ENCODE measurements at regions not wholly inside any gene's neighbourhood (a gene's known extent, or its start where the extent isn't known, plus 50 kb on each side); places are given as distances from the start of the nearest gene placed in this dataset.
"Not testable (repeated sequence)": the region's sequence is repeated elsewhere in the genome, so short reads cannot be mapped to it uniquely, and the experiment has no call there.

DNA sequence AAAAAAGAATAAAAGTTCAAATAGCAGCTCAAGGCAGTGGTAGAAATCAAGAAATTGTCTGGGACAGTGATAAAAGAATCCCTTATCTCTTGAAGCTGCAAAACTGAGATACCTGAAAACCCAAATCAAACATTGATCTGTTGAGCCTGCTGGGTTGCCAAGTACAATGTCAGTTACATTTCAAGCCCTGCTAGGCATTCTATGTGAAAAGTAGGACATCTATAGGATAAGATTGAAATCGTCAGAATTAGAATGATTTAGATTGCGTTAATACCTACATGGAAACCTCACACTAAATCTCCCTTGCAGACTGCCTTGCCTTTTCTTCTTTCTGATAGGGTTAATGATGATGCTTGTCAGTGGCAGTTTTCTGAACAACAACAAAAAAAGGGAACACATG is 1684.4 kb upstream of the B3GALT2 start:
- Histone ChIP-seq H3K4me2 (ENCODE audit: low read depth, low read length, poor library complexity, severe bottlenecking) (no peak overlapping the region), H2AFZ (ENCODE audit: low read length) (no peak overlapping the region), H3K9me2 (replicated peaks; ENCODE audit: insufficient read depth, low read length) (no peaks in the 10 kb centered on the region), H3K9me3 (ENCODE audit: low read length) (peaks cover 21% of the 10 kb centered on the region), H4K20me1 (ENCODE audit: insufficient read depth, low read depth, low read length) (no peaks in the 10 kb centered on the region), H3K27ac (ENCODE audit: low read length) (no peak overlapping the region), H3K4me1 (ENCODE audit: low read length) (no peaks in the 10 kb centered on the region), H3K4me3 (ENCODE audit: low read length) (no peak overlapping the region), H3K36me3 (ENCODE audit: insufficient read depth, low read length) (no peaks in the 10 kb centered on the region), H3K9ac (ENCODE audit: low read length) (no peak overlapping the region), H3K27me3 (ENCODE audit: low read length) (no peaks in the 10 kb centered on the region), H3K79me2 (ENCODE audit: low read length) (no peaks in the 10 kb centered on the region)
- no peak for DNase-seq

DNA sequence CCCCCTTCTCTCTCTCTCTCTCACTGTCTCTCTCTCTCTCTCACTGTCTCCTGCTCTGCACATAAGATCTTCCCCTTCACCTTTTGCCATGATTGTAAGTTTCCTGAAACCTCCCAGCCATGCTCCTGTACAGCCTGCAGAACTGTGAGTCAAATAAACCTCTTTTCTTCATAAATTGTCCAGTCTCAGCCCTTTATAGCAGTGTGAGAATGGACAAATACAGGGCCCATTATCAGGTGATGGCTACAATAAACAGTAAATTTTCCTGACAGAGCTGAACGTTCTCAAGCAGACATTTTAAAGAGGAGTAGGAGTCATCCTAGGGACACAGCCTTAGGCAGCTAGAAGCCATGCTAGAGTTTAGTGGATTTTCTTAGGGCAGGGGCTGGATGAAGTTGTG is 1679.7 kb upstream of the B3GALT2 start:
- Histone ChIP-seq H3K9me2 (replicated peaks; ENCODE audit: insufficient read depth, low read length) (no peaks in the 10 kb centered on the region), H3K36me3 (ENCODE audit: insufficient read depth, low read length) (no peaks in the 10 kb centered on the region), H2AFZ (ENCODE audit: low read length) (no peak overlapping the region), H3K9me3 (ENCODE audit: low read length) (peaks cover 10% of the 10 kb centered on the region), H3K4me2 (ENCODE audit: low read depth, low read length, poor library complexity, severe bottlenecking) (no peak overlapping the region), H3K27ac (ENCODE audit: low read length) (no peak overlapping the region), H3K27me3 (ENCODE audit: low read length) (no peaks in the 10 kb centered on the region), H3K9ac (ENCODE audit: low read length) (no peak overlapping the region), H4K20me1 (ENCODE audit: insufficient read depth, low read depth, low read length) (no peaks in the 10 kb centered on the region), H3K4me3 (ENCODE audit: low read length) (no peak overlapping the region), H3K79me2 (ENCODE audit: low read length) (no peaks in the 10 kb centered on the region), H3K4me1 (ENCODE audit: low read length) (no peaks in the 10 kb centered on the region)
- DNase-seq, result no peak

DNA sequence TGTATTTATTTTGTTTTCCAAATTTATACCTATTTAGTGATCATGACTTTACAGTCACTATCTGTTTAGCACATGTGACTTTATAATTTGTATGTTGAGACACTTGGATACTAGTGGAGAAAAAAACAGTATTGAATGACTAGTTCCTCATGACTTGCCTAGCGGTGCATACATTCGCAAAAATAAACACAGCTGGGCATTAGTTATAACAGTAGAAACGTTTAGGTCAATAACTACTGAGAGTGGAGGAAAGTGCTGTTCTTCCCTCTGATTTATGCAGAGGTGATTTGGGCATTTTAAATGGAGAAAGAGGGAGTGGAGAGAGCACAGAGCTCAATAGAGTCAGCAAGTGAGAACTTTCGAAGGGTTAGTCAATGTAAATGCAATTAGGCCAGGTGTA is 1679.0 kb upstream of the B3GALT2 start:
- H3K4me3 ChIP-seq (ENCODE audit: low read length), result no peak overlapping the region
- H2AFZ ChIP-seq (ENCODE audit: low read length), result no peak overlapping the region

GRCh38 chr1:194862129-194862528 is 1675.7 kb upstream of the B3GALT2 start:
- H3K4me1 ChIP-seq (ENCODE audit: low read length), result no peaks in the 10 kb centered on the region
- H3K9ac ChIP-seq (ENCODE audit: low read length), result no peak overlapping the region
- no peak overlapping the region for H3K4me3 ChIP-seq (ENCODE audit: low read length)
- DNase-seq, result no peak
- peaks cover 18% of the 10 kb centered on the region for H3K9me3 ChIP-seq (ENCODE audit: low read length)
- H3K27me3 ChIP-seq (ENCODE audit: low read length), result no peaks in the 10 kb centered on the region
- no peaks in the 10 kb centered on the region for H4K20me1 ChIP-seq (ENCODE audit: insufficient read depth, low read depth, low read length)
- H2AFZ ChIP-seq (ENCODE audit: low read length), result no peak overlapping the region
- no peaks in the 10 kb centered on the region for H3K9me2 ChIP-seq (replicated peaks; ENCODE audit: insufficient read depth, low read length)
- no peak overlapping the region for H3K4me2 ChIP-seq (ENCODE audit: low read depth, low read length, poor library complexity, severe bottlenecking)
- H3K79me2 ChIP-seq (ENCODE audit: low read length), result no peaks in the 10 kb centered on the region
- no peaks in the 10 kb centered on the region for H3K36me3 ChIP-seq (ENCODE audit: insufficient read depth, low read length)
- no peak overlapping the region for H3K27ac ChIP-seq (ENCODE audit: low read length)

More for the DNA sequence above, 1679.0 kb upstream of the B3GALT2 start:
- no peak overlapping the region for H3K27ac ChIP-seq (ENCODE audit: low read length)
- H3K9me2 ChIP-seq (replicated peaks; ENCODE audit: insufficient read depth, low read length), result no peaks in the 10 kb centered on the region
- H3K36me3 ChIP-seq (ENCODE audit: insufficient read depth, low read length), result no peaks in the 10 kb centered on the region
- H4K20me1 ChIP-seq (ENCODE audit: insufficient read depth, low read depth, low read length), result no peaks in the 10 kb centered on the region
- no peaks in the 10 kb centered on the region for H3K79me2 ChIP-seq (ENCODE audit: low read length)
- H3K4me2 ChIP-seq (ENCODE audit: low read depth, low read length, poor library complexity, severe bottlenecking), result no peak overlapping the region
- H3K4me1 ChIP-seq (ENCODE audit: low read length), result no peaks in the 10 kb centered on the region
- DNase-seq, result no peak
- H3K9ac ChIP-seq (ENCODE audit: low read length), result no peak overlapping the region
- H3K27me3 ChIP-seq (ENCODE audit: low read length), result no peaks in the 10 kb centered on the region
- H3K9me3 ChIP-seq (ENCODE audit: low read length), result peaks cover 13% of the 10 kb centered on the region

DNA sequence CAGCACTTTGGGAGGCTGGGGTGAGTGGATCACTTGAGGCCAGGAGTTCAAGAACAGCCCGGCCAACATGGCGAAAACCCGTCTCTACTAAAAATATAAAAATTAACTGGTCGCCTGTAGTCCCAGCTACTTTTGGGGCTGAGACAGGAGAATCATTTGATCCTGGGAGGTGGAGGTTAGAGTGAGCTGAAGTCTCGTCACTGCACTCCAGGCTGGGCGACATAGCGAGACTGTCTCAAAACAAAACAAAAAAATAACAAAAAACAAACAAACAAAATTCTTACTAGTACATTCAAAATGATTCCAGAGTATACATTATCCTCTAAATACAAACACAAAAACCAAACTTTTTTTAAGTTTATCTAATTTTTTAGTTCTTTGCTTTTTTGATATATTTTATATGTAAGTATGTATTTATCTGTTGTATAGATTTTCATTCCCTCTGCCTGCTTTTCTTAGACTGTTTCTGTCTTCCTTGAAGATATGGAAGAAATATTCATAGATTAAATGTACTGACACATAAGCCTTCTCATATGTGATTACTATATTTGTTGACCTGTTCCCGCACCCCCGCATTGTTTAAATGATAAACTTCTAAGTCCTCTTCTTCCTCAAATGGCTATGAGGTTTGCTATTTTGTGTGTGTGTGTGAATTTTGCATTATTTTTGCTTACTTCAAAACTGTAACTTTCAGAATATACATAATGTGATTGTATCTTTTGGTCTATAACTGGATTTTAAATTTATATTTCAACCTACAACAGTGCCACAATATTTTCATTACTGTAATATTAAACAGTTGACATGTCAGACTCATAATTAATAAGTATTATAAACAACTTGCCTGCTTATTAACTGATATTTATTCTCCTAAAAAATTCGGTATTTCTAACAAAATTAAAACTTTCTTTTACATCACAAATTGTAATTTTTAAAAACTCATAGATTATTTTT is 1674.1 kb upstream of the B3GALT2 start:
- H3K36me3 ChIP-seq (ENCODE audit: insufficient read depth, low read length), result no peaks in the 10 kb centered on the region
- H3K4me3 ChIP-seq (ENCODE audit: low read length), result no peak overlapping the region
- H3K79me2 ChIP-seq (ENCODE audit: low read length), result no peaks in the 10 kb centered on the region
- H3K9ac ChIP-seq (ENCODE audit: low read length), result no peak overlapping the region
- H3K27ac ChIP-seq (ENCODE audit: low read length), result no peak overlapping the region
- no peaks in the 10 kb centered on the region for H4K20me1 ChIP-seq (ENCODE audit: insufficient read depth, low read depth, low read length)
- no peak overlapping the region for H2AFZ ChIP-seq (ENCODE audit: low read length)
- no peaks in the 10 kb centered on the region for H3K27me3 ChIP-seq (ENCODE audit: low read length)
- H3K9me2 ChIP-seq (replicated peaks; ENCODE audit: insufficient read depth, low read length), result no peaks in the 10 kb centered on the region
- H3K4me1 ChIP-seq (ENCODE audit: low read length), result no peaks in the 10 kb centered on the region
- DNase-seq, result no peak
- no peak overlapping the region for H3K4me2 ChIP-seq (ENCODE audit: low read depth, low read length, poor library complexity, severe bottlenecking)
- H3K9me3 ChIP-seq (ENCODE audit: low read length), result peaks cover 16% of the 10 kb centered on the region

DNA sequence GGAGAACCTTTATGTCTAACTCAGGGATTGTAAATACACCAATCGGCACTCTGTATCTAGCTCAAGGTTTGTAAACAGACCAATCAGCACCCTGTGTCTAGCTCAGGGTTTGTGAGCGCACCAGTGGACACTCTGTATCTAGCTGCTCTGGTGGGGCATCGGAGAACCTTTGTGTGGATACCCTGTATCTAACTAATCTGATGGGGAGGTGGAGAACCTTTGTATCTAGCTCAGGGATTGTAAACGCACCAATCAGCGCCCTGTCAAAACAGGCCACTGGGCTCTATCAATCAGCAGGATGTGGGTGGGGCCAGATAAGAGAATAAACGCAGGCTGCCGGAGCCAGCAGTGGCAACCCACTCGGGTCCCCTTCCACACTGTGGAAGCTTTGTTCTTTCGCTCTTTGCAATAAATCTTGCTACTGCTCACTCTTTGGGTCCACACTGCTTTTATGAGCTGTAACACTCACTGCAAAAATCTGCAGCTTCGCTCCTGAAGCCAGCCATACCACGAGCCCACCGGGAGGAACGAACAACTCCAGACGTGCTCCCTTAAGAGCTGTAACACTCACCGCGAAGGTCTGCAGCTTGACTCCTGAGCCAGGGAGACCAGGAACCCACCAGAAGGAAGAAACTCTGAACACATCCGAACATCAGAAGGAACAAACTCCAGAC is 1673.2 kb upstream of the B3GALT2 start:
- not testable (repeated sequence) for H3K9me2 ChIP-seq (replicated peaks; ENCODE audit: insufficient read depth, low read length); DNase-seq; H3K4me1 ChIP-seq (ENCODE audit: low read length); H3K79me2 ChIP-seq (ENCODE audit: low read length); H3K4me2 ChIP-seq (ENCODE audit: low read depth, low read length, poor library complexity, severe bottlenecking); H3K27me3 ChIP-seq (ENCODE audit: low read length); H3K36me3 ChIP-seq (ENCODE audit: insufficient read depth, low read length); H3K27ac ChIP-seq (ENCODE audit: low read length); H3K4me3 ChIP-seq (ENCODE audit: low read length); H4K20me1 ChIP-seq (ENCODE audit: insufficient read depth, low read depth, low read length); H3K9ac ChIP-seq (ENCODE audit: low read length); H2AFZ ChIP-seq (ENCODE audit: low read length)
- peaks cover 16% of the 10 kb centered on the region for H3K9me3 ChIP-seq (ENCODE audit: low read length)

DNA sequence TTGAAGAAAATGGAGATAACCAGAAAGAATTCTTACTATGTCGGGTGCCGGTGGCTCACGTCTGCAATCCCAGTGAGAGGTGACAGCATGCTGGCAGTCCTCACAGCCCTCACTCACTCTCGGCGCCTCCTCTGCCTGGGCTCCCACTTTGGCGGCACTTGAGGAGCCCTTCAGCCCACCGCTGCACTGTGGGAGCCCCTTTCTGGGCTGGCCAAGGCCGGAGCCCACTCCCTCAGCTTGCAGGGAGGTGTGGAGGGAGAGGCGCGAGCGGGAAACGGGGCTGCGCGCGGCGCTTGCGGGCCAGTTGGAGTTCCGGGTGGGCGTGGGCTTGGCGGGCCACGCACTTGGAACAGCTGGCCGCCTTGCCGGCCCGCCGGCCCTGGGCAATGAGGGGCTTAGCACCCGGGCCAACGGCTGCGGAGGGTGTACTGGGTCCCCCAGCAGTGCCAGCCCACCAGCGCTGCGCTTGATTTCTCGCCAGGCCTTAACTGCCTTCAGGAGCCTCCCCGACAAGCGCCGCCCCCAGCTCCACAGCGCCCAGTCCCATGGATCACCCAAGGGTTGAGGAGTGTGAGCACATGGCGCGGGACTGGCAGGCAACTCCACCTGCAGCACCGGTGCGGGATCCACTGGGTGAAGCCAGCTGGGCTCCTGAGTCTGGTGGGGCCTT is 1672.5 kb upstream of the B3GALT2 start:
- not testable (repeated sequence) for H3K4me3 ChIP-seq (ENCODE audit: low read length); DNase-seq; H3K36me3 ChIP-seq (ENCODE audit: insufficient read depth, low read length); H4K20me1 ChIP-seq (ENCODE audit: insufficient read depth, low read depth, low read length); H2AFZ ChIP-seq (ENCODE audit: low read length); H3K27ac ChIP-seq (ENCODE audit: low read length); H3K27me3 ChIP-seq (ENCODE audit: low read length); H3K9me2 ChIP-seq (replicated peaks; ENCODE audit: insufficient read depth, low read length); H3K79me2 ChIP-seq (ENCODE audit: low read length); H3K4me2 ChIP-seq (ENCODE audit: low read depth, low read length, poor library complexity, severe bottlenecking); H3K9ac ChIP-seq (ENCODE audit: low read length); H3K4me1 ChIP-seq (ENCODE audit: low read length)
- H3K9me3 ChIP-seq (ENCODE audit: low read length), result peaks cover 16% of the 10 kb centered on the region

DNA sequence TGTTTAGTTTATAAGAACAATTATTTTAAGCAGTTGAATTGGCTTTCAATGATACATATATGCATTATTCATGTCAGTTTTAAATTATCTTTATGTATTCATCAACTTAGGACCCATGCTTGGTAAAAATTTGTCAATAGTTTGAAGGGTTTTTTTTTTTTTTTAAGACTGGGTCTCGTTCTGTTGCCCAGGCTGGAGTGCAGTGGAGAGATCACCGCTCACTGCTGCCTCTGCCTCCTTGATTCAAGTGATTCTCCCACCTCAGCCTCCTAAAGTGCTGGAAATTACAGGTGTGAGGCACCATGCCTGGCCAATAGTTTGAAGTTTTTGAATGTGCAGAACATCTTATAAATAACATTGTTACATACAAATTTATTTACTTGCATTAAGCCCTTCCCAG is 1671.0 kb upstream of the B3GALT2 start:
- Histone ChIP-seq H3K79me2 (ENCODE audit: low read length) (no peaks in the 10 kb centered on the region), H3K9me2 (replicated peaks; ENCODE audit: insufficient read depth, low read length) (no peaks in the 10 kb centered on the region), H3K9me3 (ENCODE audit: low read length) (peaks cover 24% of the 10 kb centered on the region), H3K9ac (ENCODE audit: low read length) (no peak overlapping the region), H4K20me1 (ENCODE audit: insufficient read depth, low read depth, low read length) (no peaks in the 10 kb centered on the region), H3K27me3 (ENCODE audit: low read length) (no peaks in the 10 kb centered on the region), H3K4me1 (ENCODE audit: low read length) (no peaks in the 10 kb centered on the region), H3K36me3 (ENCODE audit: insufficient read depth, low read length) (no peaks in the 10 kb centered on the region), H2AFZ (ENCODE audit: low read length) (no peak overlapping the region), H3K4me2 (ENCODE audit: low read depth, low read length, poor library complexity, severe bottlenecking) (no peak overlapping the region), H3K27ac (ENCODE audit: low read length) (no peak overlapping the region), H3K4me3 (ENCODE audit: low read length) (no peak overlapping the region)
- DNase-seq, result no peak

Measured in Karpas-422 (cell line).